ENCODE measurements at regions not wholly inside any gene's neighbourhood (a gene's known extent, or its start where the extent isn't known, plus 50 kb on each side); places are given as distances from the start of the nearest gene placed in this dataset.

DNA sequence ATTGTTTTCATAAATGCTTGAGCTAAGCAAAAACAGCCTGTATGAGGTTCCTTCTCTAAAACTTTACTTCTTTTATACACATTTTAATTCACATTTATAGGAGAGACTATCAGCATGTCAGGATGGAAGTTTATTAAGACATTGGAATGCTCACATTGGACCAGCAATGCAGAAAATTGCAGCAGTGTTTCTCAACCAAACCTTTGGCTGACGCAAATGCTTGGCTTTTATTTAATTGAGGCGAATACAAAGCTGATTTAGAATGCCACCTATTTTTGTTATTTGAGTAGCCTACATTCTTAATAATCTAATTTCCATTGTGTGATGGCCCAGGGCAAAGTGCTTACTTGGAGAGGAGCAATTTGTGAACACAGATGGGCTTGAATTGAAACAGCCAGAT is 283.2 kb downstream of the ARL4A start:
- peaks cover 40% of the 10 kb centered on the region for H3K4me1 ChIP-seq (ENCODE audit: insufficient read depth, low read length)
- no peaks in the 10 kb centered on the region for H3K36me3 ChIP-seq (ENCODE audit: insufficient read depth, low read length)
- no peak overlapping the region for H2AFZ ChIP-seq (ENCODE audit: low read depth, low read length)
- no peak overlapping the region for H3K4me3 ChIP-seq (ENCODE audit: low read length)
- H3K9me3 ChIP-seq (ENCODE audit: low read length) = peaks cover 3% of the 10 kb centered on the region
- no peaks in the 10 kb centered on the region for H3K27me3 ChIP-seq (ENCODE audit: insufficient read depth, low read length)

DNA sequence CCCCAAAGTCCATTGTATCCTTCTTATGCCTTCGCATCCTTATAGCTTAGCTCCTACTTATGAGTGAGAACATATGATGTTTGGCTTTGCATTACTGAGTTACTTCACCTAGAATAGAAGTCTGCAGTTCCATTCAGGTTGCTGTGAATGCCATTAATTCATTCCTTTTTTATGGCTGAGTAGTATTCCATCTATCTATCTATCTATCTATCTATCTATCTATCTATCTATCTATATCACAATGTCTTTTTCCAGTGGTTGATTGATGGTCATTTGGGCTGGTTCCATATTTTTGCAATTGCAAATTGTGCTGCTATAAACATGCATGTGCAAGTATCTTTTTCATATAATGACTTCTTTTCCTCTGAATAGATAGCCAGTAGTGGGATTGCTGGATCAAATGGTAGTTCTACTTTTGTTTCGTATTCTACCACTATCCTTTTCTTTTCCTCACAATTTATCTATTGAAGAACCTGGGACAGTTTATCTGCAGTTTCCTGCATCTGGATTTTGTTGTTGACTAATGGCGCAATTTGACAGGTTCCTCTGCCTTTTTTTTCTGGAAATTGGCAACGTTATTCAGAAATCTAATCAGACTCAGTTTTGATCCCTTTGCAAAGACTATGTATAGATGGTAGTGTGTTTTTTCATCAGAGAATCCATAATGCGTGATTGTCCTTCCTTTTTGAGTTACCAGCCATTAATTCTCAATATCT is 287.2 kb downstream of the ARL4A start:
- Histone ChIP-seq H3K36me3 (ENCODE audit: insufficient read depth, low read length) (no peaks in the 10 kb centered on the region), H2AFZ (ENCODE audit: low read depth, low read length) (no peak overlapping the region), H3K9me3 (ENCODE audit: low read length) (peaks cover 3% of the 10 kb centered on the region), H3K4me1 (ENCODE audit: insufficient read depth, low read length) (peaks cover 7% of the 10 kb centered on the region), H3K27me3 (ENCODE audit: insufficient read depth, low read length) (no peaks in the 10 kb centered on the region), H3K4me3 (ENCODE audit: low read length) (no peak overlapping the region)

DNA sequence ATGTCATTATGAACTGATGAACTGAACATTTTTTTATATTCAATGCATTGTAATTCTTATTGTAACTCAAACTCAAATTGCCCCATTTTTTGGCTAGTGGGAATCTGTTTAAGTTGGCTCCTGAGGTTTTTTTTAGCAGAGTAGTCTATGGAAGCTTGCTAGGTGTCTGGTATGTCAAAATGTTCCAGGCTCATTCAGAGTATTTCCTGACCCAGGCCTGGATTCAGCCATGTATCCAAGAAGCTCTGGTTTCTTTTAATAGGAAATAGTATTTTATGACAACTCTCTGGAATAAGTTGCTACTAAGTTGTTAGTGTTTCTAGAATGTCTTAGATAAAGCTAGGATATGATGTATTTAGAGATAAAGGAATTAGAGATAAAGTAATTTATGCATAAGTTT is 288.0 kb downstream of the ARL4A start:
- no peaks in the 10 kb centered on the region for H3K36me3 ChIP-seq (ENCODE audit: insufficient read depth, low read length)
- no peak overlapping the region for H2AFZ ChIP-seq (ENCODE audit: low read depth, low read length)
- H3K4me3 ChIP-seq (ENCODE audit: low read length) = no peak overlapping the region
- peaks cover 5% of the 10 kb centered on the region for H3K4me1 ChIP-seq (ENCODE audit: insufficient read depth, low read length)
- H3K9me3 ChIP-seq (ENCODE audit: low read length) = peaks cover 3% of the 10 kb centered on the region
- H3K27me3 ChIP-seq (ENCODE audit: insufficient read depth, low read length) = no peaks in the 10 kb centered on the region

DNA sequence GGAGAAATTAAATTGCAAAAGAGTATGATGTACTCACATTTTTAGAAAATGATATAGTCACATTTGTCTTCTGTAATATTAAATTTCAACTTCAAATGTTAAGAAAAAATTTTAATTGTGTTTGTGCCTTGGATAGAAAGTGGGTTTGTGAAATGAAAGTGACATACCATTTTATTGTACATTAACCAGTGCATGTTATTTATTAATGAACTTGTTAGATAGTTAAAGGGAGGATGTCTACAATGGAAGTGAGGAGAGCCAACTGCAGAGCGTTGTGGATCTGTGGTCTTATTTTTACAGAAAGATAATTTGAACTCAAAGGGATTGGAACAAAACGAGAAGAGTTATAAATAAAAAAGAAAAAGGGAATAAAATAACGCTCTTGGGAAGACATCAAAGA is 291.7 kb downstream of the ARL4A start:
- H3K4me3 ChIP-seq (ENCODE audit: low read length) = no peak overlapping the region
- no peaks in the 10 kb centered on the region for H3K36me3 ChIP-seq (ENCODE audit: insufficient read depth, low read length)
- H3K9me3 ChIP-seq (ENCODE audit: low read length) = peaks cover 5% of the 10 kb centered on the region
- no peaks in the 10 kb centered on the region for H3K4me1 ChIP-seq (ENCODE audit: insufficient read depth, low read length)
- no peaks in the 10 kb centered on the region for H3K27me3 ChIP-seq (ENCODE audit: insufficient read depth, low read length)
- no peak overlapping the region for H2AFZ ChIP-seq (ENCODE audit: low read depth, low read length)

DNA sequence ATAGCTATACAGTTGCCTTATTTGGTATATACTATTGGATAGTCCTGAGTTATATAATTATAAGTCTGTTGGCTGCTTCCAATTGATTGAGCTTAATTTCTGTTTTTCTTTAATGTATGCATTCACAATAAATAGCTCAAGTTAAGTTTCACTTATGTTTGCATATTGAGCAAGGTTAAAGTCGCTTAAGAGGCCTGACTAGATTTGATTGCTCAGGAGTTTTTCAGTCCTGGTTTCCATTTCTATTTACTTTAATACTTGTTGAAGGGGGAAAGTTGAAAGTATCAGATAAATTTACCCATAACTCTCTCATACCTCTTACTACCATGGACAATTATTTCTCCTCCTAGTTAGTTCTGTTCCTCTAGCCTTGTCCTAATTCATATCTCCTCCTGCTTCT is 294.7 kb downstream of the ARL4A start:
- Histone ChIP-seq H3K27me3 (ENCODE audit: insufficient read depth, low read length) (no peaks in the 10 kb centered on the region), H3K4me3 (ENCODE audit: low read length) (no peak overlapping the region), H3K4me1 (ENCODE audit: insufficient read depth, low read length) (no peaks in the 10 kb centered on the region), H2AFZ (ENCODE audit: low read depth, low read length) (no peak overlapping the region), H3K9me3 (ENCODE audit: low read length) (peaks cover 3% of the 10 kb centered on the region), H3K36me3 (ENCODE audit: insufficient read depth, low read length) (no peaks in the 10 kb centered on the region)

DNA sequence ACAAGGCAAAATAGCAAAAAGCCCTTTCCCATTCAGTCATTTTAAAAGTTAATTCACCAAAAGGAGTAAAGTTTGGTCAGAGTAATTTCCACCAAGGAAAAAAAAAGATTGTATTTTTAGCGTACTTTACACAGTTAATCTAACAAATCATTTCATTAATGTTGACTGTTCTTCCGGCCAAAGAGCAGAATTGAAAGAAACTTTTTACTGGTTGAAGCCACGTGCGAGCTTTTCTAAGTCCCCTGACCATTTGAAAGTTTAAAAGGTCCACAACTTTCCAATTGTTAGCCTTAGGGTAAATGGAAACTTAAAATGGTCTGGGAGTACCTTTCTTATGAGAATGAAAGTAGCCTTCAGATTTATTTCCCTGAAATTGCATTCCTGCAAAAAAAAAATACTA is 296.7 kb downstream of the ARL4A start:
- peaks cover 10% of the 10 kb centered on the region for H3K9me3 ChIP-seq (ENCODE audit: low read length)
- H3K27me3 ChIP-seq (ENCODE audit: insufficient read depth, low read length) = no peaks in the 10 kb centered on the region
- no peak overlapping the region for H3K4me3 ChIP-seq (ENCODE audit: low read length)
- H3K4me1 ChIP-seq (ENCODE audit: insufficient read depth, low read length) = no peaks in the 10 kb centered on the region
- no peaks in the 10 kb centered on the region for H3K36me3 ChIP-seq (ENCODE audit: insufficient read depth, low read length)
- H2AFZ ChIP-seq (ENCODE audit: low read depth, low read length) = no peak overlapping the region

DNA sequence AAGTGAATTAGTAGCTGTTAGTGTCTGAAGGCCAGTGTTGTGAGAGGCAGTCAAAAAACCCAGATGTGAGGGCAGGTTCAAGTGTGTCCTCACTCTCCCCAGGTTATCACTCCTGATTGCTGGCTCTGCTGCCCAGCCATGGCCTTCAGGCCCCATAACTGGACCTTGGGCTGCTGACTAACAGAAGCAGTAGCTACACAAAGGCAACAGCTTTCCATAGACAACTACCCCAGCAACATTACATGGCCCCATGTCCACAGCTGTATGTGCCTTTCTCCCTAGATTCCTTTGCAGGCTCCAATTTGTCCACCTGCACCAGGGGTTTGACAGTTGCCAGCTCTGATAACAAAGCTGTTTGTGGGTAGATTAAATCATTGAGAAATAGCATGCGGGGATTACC is 297.8 kb downstream of the ARL4A start:
- Histone ChIP-seq H3K36me3 (ENCODE audit: insufficient read depth, low read length) (no peaks in the 10 kb centered on the region), H3K4me3 (ENCODE audit: low read length) (no peak overlapping the region), H3K4me1 (ENCODE audit: insufficient read depth, low read length) (no peaks in the 10 kb centered on the region), H2AFZ (ENCODE audit: low read depth, low read length) (no peak overlapping the region), H3K27me3 (ENCODE audit: insufficient read depth, low read length) (no peaks in the 10 kb centered on the region), H3K9me3 (ENCODE audit: low read length) (peaks cover 10% of the 10 kb centered on the region)

DNA sequence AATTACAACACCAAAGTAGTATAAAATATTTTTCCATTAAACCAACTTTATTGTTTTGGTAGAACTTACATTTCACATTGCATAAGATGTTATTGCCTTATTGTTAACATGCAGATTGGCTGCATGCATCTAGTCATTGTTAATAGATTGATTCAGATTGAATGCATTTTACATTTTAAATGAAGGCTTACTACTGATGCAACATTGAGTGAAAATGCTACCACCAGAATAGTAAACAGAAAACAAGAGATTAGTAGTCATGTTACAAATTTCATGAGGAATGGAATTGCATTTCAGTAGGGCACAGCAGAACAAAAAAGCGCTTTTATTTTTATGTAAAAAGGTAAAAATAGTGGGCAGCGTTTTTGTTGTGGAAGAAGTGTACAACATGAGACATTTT is 298.3 kb downstream of the ARL4A start:
- H2AFZ ChIP-seq (ENCODE audit: low read depth, low read length) = no peak overlapping the region
- peaks cover 10% of the 10 kb centered on the region for H3K9me3 ChIP-seq (ENCODE audit: low read length)
- no peaks in the 10 kb centered on the region for H3K36me3 ChIP-seq (ENCODE audit: insufficient read depth, low read length)
- H3K27me3 ChIP-seq (ENCODE audit: insufficient read depth, low read length) = no peaks in the 10 kb centered on the region
- no peak overlapping the region for H3K4me3 ChIP-seq (ENCODE audit: low read length)
- H3K4me1 ChIP-seq (ENCODE audit: insufficient read depth, low read length) = no peaks in the 10 kb centered on the region

DNA sequence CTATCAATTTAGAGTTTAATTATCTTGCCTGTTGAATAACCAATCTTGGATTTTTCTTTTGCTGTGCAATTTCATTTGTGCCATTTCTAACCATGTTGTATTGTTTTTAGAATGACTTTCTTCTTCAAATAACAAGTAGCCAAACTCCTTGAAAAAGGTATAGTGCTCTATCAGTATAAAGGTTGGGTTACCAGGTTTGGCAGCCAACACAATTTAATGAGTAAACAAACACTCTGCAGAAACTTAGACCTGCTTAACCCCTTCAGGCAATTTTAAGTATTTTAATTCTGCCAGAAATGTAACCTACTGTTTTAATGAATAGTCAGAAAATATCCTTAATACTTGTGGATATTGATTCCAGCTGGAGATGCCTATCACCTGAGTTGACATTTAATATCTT is 299.8 kb downstream of the ARL4A start:
- H3K4me3 ChIP-seq (ENCODE audit: low read length) = no peak overlapping the region
- H3K4me1 ChIP-seq (ENCODE audit: insufficient read depth, low read length) = no peaks in the 10 kb centered on the region
- no peaks in the 10 kb centered on the region for H3K27me3 ChIP-seq (ENCODE audit: insufficient read depth, low read length)
- H3K9me3 ChIP-seq (ENCODE audit: low read length) = peaks cover 10% of the 10 kb centered on the region
- H3K36me3 ChIP-seq (ENCODE audit: insufficient read depth, low read length) = no peaks in the 10 kb centered on the region
- H2AFZ ChIP-seq (ENCODE audit: low read depth, low read length) = no peak overlapping the region

DNA sequence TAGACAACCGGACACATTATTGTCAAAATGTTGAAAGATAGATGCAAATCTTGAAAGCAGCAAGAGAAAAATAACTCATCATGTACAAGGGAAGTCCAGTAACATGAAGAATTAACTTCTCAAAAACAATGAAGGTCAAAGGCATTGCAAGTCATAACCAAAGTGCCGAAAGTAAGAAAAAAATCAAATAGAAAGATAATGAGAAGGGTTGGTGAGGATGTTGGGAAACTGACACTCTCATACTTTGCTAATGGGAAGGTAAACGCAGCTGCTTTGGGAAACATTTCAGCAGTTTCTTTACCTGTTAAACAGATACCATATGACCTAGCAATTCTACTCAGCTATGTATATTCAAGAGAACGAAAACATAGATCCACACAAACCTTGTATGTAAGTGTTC is 303.0 kb downstream of the ARL4A start:
- Histone ChIP-seq H3K36me3 (ENCODE audit: insufficient read depth, low read length) (no peaks in the 10 kb centered on the region), H3K27me3 (ENCODE audit: insufficient read depth, low read length) (no peaks in the 10 kb centered on the region), H3K4me1 (ENCODE audit: insufficient read depth, low read length) (no peaks in the 10 kb centered on the region), H2AFZ (ENCODE audit: low read depth, low read length) (no peak overlapping the region), H3K4me3 (ENCODE audit: low read length) (no peak overlapping the region), H3K9me3 (ENCODE audit: low read length) (peaks cover 7% of the 10 kb centered on the region)

DNA sequence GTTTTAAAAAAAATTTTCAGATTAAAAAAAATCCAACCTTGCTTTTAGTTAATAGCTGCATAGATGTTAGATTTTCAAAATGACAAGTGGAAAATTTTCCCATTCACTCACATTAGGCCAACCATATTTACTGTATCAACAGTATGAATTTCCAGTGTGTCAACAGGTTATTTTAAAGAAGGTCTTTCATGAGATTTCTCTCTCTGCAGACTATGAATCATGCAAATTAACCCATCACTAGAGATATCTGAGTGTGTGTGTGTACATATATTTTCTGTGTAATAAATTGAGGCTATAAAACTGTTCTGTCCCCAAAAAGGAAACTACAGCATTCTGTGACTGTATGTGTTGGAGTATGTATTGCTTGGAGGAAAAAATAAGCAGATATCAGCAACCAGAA is 305.6 kb downstream of the ARL4A start:
- Histone ChIP-seq H3K4me3 (ENCODE audit: low read length) (no peak overlapping the region), H2AFZ (ENCODE audit: low read depth, low read length) (no peak overlapping the region), H3K4me1 (ENCODE audit: insufficient read depth, low read length) (no peaks in the 10 kb centered on the region), H3K36me3 (ENCODE audit: insufficient read depth, low read length) (no peaks in the 10 kb centered on the region), H3K9me3 (ENCODE audit: low read length) (peaks cover 5% of the 10 kb centered on the region), H3K27me3 (ENCODE audit: insufficient read depth, low read length) (no peaks in the 10 kb centered on the region)

DNA sequence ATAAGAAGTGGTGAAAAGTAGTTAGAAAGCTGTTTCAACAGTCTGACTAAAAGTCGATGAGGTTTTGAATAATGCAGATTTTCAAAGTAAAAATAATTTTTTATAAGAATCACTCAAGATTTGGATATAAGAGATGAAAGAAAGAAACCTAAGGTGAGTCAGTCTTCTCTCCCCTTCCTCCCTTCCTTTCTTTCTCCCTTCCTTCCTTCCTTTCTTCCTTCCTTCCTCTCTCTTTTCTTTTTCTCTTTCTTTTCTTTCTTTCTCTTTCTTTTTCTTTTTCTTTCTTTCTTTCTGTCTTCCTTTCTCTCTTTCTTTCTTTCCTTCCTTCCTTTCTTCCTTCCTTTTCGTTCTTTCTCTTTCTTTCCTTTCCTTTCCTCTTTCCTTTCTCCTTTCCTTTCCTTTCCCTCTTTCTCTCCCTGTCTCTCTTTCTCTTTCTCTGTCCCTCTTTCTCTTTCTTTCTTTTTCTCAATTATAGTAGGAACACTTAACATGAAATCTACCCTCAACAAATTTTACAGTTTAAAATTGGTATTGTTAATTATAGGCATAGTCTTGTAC is 308.6 kb downstream of the ARL4A start:
- Histone ChIP-seq H3K27me3 (ENCODE audit: insufficient read depth, low read length) (no peaks in the 10 kb centered on the region), H3K36me3 (ENCODE audit: insufficient read depth, low read length) (no peaks in the 10 kb centered on the region), H3K4me1 (ENCODE audit: insufficient read depth, low read length) (no peaks in the 10 kb centered on the region), H3K4me3 (ENCODE audit: low read length) (no peak overlapping the region), H3K9me3 (ENCODE audit: low read length) (no peaks in the 10 kb centered on the region), H2AFZ (ENCODE audit: low read depth, low read length) (no peak overlapping the region)

DNA sequence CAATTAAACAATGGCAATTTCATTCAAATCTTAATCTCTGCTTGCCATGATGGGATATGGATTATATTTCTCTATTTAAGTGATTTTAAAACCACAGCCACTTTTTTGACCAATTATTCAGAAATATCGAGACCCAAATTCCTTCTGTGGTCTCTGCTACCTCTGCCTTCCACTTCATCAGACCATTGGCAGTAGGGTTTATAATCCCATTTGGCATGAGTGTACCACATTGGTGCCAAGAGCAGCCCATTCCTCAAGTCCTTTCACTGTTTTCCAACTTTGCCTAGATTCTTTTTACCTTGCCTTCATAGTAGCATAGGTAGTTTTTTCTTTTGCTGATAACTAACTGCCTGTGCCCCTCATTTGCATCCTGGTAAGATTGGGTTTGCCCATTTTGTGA is 319.9 kb downstream of the ARL4A start:
- Histone ChIP-seq H3K27me3 (ENCODE audit: insufficient read depth, low read length) (no peaks in the 10 kb centered on the region), H3K4me3 (ENCODE audit: low read length) (no peak overlapping the region), H3K36me3 (ENCODE audit: insufficient read depth, low read length) (no peaks in the 10 kb centered on the region), H3K9me3 (ENCODE audit: low read length) (peaks cover 10% of the 10 kb centered on the region), H2AFZ (ENCODE audit: low read depth, low read length) (no peak overlapping the region), H3K4me1 (ENCODE audit: insufficient read depth, low read length) (no peaks in the 10 kb centered on the region)

DNA sequence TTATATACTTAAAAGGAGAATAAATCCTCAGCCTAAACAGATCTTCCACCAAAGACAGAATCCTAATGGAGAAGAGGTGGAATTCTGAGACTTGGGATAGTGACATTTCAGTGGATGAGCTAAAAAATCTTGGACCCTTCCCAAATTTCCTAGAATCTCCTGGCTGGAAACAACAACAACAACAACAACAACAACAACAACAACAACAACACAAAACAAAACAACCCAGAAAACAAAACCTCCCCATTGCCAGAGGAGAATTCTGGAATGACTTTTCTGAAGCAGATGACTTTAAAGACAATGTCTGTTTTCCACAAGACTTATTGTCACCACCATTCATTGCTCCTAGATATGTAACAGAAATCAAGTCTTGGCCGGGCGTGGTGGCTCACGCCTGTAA is 322.1 kb downstream of the ARL4A start:
- Histone ChIP-seq H3K27me3 (ENCODE audit: insufficient read depth, low read length) (no peaks in the 10 kb centered on the region), H3K4me1 (ENCODE audit: insufficient read depth, low read length) (peaks cover 2% of the 10 kb centered on the region), H3K4me3 (ENCODE audit: low read length) (no peak overlapping the region), H3K36me3 (ENCODE audit: insufficient read depth, low read length) (no peaks in the 10 kb centered on the region), H2AFZ (ENCODE audit: low read depth, low read length) (no peak overlapping the region), H3K9me3 (ENCODE audit: low read length) (peaks cover 7% of the 10 kb centered on the region)

Measured in neuron (in vitro differentiated cells).